ENCODE measurements at regions not wholly inside any gene's neighbourhood (a gene's known extent, or its start where the extent isn't known, plus 50 kb on each side); places are given as distances from the start of the nearest gene placed in this dataset.

DNA sequence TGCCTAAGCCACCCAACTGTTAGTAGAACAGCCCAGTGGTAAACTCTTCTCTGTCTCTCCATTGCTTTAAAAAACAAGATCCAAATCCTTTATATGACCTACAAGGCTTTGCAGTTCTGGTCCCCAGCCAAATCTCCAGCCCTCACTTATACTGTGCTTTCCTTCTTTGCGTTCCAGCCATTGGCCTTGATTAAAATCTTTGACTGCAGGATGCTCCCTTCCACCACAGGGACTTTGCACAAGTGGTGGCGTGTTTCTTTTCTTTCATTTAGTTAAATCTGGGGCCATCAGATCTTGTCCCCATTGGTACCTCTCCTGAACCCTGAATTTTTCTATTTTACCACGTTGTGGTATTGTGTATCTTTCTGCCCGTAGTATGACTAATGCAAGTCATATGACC, 183.7 kb downstream of the VRK1 start:
- no peak for DNase-seq (ENCODE audit: low spot score)

DNA sequence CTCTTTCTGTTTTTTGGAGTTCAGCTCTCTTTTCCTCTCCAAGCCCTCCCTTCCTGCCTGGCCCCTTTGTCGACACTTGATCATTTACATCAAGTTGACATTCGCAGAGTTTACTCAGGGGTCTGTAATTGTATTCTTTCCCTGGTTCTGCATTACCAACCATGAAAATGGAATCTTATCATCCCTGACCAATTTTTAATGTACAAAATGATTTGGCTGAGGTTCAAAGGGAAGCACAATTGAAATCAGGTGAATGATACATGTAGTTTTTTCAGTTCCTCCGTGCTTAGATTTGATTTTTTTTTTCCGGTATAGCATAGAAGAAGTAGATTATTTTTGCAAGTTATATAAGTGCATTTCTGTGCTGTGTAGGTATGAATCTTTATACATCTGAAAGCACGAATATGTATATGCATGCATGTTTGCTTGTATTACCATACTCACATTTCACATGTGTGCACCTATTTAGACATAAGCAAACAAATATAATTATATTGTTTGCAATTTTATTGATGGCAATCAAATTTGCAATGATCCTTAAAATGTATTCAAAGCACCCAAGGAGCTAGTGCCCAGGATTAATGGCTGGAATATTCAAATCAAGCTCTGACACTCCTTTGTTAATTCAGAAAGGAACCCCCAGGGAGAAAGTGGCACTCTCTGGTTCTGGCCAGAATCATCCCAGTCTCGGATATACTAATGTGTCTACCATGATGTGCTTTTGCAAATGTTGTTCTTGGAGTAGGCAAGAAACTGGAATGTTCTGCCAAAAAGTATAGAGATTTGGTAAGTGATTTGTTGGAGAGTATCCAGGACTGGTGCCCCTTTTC, 189.3 kb downstream of the VRK1 start:
- no peak for DNase-seq (ENCODE audit: low spot score)

DNA sequence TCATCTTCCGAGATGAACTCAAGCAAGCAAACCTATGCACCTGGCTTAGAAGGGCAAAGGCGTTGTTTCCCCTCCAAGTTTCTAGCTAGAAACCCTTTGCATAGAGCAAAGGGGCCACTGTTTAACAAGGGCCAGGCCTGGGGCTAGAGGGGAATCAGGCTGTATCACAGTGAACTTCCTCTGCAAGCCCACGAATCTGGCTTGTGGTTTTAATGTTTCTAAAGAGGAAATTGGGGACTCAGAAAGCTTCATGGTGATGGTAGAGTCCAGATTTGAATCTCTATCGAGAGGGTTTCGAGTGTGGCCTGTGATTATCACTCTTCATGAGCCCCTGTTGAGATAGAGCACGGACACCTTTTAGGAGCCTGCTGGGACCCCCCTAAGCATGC, 189.9 kb downstream of the VRK1 start:
- no peak for DNase-seq (ENCODE audit: low spot score)

DNA sequence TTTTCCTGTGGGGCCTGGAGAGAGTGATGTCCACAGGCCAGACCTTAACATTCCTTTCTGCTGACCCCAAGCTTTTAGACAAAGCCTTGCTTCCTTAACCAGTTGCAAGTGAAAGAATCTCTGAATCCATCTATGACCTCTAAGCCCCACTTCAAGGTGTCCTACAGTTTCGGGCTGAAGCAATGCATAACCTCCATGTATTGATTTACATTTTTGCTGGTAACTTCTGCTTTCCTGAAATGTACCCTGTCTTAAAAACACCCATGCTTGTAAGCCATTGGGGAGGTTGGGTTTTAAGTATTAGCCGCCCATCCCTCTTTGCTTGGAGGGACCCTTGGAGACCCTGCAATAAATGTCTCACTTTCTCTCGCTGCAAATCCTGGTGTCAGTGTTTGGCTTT, 190.6 kb downstream of the VRK1 start:
- no peak for DNase-seq (ENCODE audit: low spot score)

- DNase-seq (ENCODE audit: low spot score), result no peak
Measured at GRCh38 chr14:96989306-96989705, 192.1 kb downstream of the VRK1 start.

- no peak for DNase-seq (ENCODE audit: low spot score)
Measured at GRCh38 chr14:96991226-96991625, 194.0 kb downstream of the VRK1 start.

GRCh38 chr14:96994999-96995398, 197.8 kb downstream of the VRK1 start:
- DNase-seq (ENCODE audit: low spot score), result no peak

GRCh38 chr14:96997269-96997668, 200.1 kb downstream of the VRK1 start:
- no peak for DNase-seq (ENCODE audit: low spot score)

DNA sequence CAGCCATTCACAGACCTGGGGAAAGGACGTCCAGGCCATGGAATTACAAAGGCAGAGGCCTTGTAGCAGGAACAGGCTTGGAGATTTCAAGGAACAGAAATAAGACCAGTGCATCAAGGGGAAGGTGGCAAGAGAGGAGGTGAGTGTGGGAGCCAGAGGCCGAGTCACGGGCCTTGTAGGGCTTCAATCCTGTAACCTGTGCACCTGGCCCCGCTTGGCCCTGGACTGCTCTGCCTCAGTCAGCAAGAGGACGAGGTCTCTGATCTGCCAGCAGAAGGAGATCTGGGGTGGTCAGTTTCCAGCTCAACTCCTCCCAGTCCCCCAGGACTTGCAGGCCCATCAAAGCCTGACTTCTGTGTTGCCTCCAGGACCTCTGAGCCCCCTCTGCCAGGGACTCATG, 200.8 kb downstream of the VRK1 start:
- DNase-seq (ENCODE audit: low spot score), result no peak

DNA sequence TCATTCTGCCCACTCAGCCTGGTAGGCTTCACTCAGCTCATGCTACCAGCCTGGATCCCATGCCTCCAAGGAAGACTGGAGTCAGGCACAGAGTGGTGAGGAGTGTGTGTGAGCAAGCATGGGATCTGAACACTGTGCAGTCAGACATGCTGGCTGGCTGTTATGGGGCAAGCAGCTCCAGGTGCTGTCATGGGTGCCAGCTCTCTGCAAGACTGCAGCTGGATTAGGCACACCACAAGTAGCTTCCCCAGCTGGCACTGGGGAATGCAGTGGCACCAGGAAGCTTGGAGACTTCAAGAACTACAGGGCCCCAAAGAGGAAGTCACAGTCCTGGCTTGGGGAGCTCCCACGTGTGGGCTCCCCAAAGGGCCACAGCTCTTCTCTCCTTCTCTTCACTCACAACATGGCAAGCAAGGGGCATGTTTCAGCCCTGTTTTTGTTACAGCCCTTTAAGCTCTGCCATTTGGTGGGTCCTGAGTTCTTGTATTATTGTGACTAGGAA, 202.5 kb downstream of the VRK1 start:
- no peak for DNase-seq (ENCODE audit: low spot score)

DNA sequence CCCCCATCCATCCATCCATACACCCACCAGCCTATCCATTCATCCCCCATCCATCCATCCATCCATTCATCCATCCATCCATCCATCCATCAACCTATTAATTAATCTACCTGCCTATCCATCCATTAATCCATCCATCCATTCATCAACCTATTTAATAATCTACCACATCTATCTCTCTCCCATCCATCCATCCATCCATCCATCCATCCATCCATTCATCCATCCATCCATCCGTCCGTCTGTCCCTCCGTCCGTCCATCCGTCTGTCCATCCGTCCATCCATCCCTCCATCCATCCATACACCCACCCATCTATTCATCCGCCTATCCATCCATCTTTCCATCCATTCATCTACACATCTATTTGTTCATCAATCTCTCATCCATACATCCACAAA, 205.3 kb downstream of the VRK1 start:
- DNase-seq (ENCODE audit: low spot score), result no peak

- no peak for DNase-seq (ENCODE audit: low spot score)
Measured at GRCh38 chr14:97005934-97006333, 208.8 kb downstream of the VRK1 start.

- DNase-seq (ENCODE audit: low spot score), result no peak
Measured at GRCh38 chr14:97010491-97011160, 213.4 kb downstream of the VRK1 start.

DNA sequence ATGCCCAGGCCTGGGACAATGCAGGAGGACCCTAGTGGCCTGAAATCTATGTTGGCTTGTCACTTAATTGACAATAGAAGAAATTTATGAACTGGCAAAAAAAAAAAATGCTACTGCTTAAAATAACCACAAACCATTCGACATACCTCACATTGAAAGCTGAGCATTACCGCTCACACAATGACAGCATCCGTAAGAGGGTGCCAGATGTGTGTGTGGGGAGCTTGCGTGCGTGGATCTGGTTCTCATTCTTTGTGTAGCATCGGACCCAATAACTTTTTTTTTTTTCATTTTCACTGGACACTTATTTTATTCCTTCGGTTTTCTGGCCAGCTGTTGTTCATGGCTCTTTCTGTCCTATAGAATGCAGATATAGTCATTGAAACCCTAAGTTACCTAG, 216.7 kb downstream of the VRK1 start:
- DNase-seq (ENCODE audit: low spot score), result no peak

DNA sequence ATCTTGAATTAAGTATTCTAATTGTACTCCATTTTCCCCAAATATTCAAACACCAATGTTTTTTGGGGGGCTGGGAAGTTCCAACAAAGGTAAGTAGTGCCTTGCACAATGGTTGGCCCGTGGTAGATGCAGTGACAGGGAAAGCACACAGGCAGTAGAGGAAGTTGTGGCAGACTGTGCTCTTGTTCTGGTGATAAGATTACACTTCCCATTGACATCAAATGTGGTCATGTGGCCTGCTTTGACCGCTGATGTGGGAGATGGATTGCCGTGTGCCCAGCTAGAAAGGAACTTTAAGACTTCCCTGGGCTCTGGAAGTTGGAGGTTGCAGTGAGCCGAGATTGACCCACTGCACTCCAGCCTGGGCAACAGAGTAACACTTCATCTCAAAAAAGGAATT, 223.8 kb downstream of the VRK1 start:
- DNase-seq (ENCODE audit: low spot score), result peak; percentile 11

DNA sequence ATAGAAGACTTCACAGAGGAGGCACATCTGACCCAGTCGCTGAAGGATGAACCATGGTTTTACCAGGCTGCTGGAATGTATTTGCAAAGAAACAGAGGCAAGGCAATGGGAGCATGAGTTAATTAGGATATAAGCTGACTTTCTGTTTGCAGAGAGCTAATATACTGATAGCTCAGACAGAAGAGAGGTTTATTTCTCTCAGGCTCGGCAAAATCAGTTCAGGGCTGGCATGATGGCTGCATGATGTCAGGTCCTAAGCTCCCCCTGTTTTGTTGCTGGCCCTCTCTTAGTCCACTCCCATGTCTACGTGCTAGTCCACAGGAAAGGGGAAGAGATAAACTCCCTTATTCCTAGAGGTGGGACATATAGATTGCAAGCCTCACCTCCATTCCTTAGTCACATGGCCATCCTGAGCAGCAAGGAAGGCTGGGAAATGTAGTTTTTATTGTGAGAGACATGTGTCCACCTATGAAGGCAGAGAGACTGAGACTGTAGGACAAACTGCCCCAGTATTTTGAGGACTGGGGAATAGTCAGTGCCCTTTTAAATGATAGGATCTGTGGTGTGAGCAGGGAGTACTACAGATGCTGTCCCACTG, 224.5 kb downstream of the VRK1 start:
- no peak for DNase-seq (ENCODE audit: low spot score)

- DNase-seq (ENCODE audit: low spot score), result no peak
Measured at GRCh38 chr14:97022741-97023140, 225.6 kb downstream of the VRK1 start.

DNA sequence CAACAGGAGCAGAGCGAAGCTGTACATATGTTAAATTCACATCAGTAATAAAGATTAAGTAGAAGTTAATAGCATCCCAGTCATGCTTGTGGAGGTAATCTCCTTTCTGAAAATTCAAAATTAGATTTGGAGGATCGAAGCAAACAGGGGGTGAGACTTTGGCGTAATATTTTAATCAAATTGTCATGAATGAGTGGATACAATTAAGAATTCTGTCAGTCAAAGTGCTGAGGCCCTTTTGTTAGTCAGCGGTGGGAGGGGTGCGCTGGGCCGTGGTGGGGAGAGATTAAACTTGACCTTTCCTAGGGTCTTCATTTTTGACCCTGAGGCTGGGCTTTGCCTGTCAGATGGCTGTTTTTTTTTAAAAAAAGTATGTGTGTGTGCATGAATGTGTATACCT, 226.7 kb downstream of the VRK1 start:
- no peak for DNase-seq (ENCODE audit: low spot score)

DNA sequence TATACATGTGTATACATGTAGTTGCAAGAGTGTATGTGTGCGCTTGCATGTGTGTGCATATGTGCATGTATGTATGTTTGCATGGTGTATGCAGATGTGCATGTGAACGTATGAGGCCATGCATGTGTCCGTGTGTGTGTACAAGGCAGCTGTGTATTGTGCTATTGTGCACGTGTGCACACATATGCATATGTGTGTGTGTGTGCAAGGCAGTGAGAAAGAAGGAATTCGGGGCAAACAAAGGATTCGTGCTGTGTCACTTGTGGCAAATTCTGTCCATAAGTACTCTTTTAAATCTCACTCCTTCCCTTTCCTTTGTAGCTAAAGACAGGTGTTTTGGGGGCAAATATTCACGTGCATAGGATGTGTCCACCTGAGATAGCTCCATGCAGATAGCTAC, 227.1 kb downstream of the VRK1 start:
- DNase-seq (ENCODE audit: low spot score), result no peak

DNA sequence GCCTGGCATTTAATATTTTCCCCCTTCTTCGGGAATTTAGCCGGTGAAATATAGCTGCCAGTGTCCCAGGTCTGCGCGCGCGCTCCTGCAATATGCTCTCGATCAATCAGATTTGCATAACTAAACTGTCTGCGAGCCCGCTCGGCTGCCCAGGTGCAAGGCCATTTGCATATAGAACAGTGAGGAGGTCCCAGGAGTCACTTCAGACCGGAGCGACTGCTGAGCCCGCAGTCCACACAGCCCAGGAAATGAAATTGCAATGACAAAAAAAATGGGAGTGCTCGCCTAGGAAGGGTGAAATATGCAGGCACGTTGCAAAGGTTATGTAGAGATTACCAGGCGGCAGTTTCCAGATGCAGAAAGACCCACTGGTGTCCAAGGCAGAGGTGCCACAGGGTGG, 228.5 kb downstream of the VRK1 start:
- DNase-seq (ENCODE audit: low spot score), result peak; percentile 11

DNA sequence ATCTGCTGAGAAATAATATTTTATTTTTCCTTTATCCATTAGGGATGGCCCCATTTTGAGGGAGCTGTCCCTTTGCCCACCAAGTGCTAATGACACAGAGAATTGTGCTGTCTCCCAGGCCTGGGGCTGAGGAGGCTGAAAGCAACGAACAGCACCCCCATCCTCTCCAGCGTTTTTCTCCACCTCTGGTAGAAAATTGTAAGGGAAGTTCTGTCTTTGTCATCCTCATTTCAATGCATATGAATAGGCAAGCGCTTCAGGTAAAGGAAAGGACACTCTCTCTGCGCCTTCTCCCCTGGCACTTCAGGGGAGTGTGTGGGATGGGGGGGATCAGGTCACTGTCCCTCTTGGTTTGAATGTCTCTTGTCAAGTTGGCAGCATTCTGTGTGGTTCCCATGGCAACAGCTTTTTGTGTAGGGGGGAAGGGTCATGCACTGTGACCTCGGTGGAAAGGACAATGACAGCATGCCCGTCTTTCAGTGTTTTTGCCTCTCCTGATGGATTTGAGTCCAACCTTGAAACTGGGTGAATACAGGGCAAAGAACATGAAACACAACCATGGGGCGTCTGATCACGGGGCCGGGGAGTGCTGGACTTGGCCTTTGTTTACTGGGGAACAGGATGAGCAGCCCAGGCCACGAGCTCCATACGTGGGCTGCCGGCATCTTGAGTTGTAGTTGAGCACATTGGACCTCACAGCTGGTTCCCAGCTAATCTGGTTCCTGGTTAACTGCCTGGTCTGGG, 230.2 kb downstream of the VRK1 start:
- DNase-seq (ENCODE audit: low spot score), result no peak

DNA sequence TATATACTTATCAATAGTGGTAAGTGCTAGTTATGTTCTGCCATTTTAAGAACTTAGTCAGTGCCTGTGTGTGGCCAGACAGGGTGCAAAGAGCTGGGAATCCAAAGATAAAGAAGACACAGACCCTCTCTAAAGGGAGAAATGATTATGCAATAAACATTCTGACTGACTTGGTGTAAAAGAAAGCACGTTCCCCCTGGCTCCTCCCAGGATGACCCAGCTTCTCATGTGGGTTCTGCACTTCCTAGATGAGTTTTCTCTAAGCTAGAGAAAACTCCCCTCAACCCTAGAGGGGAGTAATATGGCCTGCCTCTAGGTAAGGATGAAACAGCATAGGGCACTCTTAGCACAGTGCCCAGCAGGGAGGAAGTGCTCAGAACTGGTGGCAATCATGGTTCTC, 231.2 kb downstream of the VRK1 start:
- no peak for DNase-seq (ENCODE audit: low spot score)
